IPS DF 6.9 (cell line): ENCODE measurements at regions not wholly inside any gene's neighbourhood (a gene's known extent, or its start where the extent isn't known, plus 50 kb on each side); places are given as distances from the start of the nearest gene placed in this dataset.
"Not testable (repeated sequence)": the region's sequence is repeated elsewhere in the genome, so short reads cannot be mapped to it uniquely, and the experiment has no call there.

ENCODE experiments used
- DNase-seq: peaks from one replicate; pipeline ENCODE4 v3.0.0-alpha.2; 2013; ENCODE audit warnings: low read depth, low spot score
- H3K27ac ChIP-seq: one replicate; pipeline ENCODE4 v1.5.1; 2013; ENCODE audit warnings: low read length, control low read depth
- H3K27me3 ChIP-seq: 2 replicates; pipeline ENCODE4 v1.6.1; 2013; ENCODE audit warnings: mild to moderate bottlenecking, low read length; ENCODE audit not compliant: control insufficient read depth, insufficient read depth
- H3K36me3 ChIP-seq: 2 replicates; pipeline ENCODE4 v1.6.1; 2013; ENCODE audit warnings: low read length; ENCODE audit not compliant: control insufficient read depth, insufficient read depth
- H3K4me1 ChIP-seq: 2 replicates; pipeline ENCODE4 v1.6.1; 2013; ENCODE audit warnings: low read length; ENCODE audit not compliant: control insufficient read depth, insufficient read depth
- H3K4me3 ChIP-seq: 2 replicates; pipeline ENCODE4 v1.5.1; 2013; ENCODE audit warnings: mild to moderate bottlenecking, low read length
- H3K9me3 ChIP-seq: 2 replicates; pipeline ENCODE4 v1.6.1; 2013; ENCODE audit warnings: low read length, inconsistent platforms; ENCODE audit not compliant: control insufficient read depth, insufficient read depth
- WGBS: extraction: QIAGEN DNeasy Blood & Tissue Kit; methylation state at CpG from one replicate; pipeline ENCODE4 v1.1.7; 2013; ENCODE audit warnings: mixed read lengths, missing lambda C conversion rate; ENCODE audit not compliant: insufficient read length, insufficient coverage; 5-methylcytosine and 5-hydroxymethylcytosine counted together

DNA sequence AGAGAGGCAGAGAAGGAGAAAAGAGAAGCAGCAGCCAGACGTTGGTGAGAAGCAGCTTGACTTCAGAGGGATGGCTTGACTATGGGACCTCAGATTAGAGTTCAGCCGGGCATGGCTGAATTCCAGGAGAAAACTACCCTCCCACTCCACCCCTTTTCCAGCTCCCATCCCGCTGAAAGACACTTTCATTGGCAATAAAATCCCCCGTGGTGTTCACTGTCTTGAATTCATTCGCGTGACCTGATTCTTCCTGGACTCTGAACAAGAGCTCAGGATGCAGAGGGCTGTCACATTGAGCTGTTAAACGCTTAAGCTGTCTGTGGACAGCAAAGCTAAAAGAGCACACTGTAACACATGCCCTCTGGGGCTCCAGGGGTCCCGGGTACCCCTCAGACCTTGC, 1575.3 kb upstream of the AGA start:
- no peak for DNase-seq
- no peak overlapping the region for H3K4me3 ChIP-seq
- no peaks in the 10 kb centered on the region for H3K36me3 ChIP-seq
- H3K27ac ChIP-seq: no peak overlapping the region
- no peaks in the 10 kb centered on the region for H3K9me3 ChIP-seq
- no CpG with 5 or more reads among the region's 8 CpGs for WGBS
- H3K4me1 ChIP-seq: no peaks in the 10 kb centered on the region
- no peaks in the 10 kb centered on the region for H3K27me3 ChIP-seq

DNA sequence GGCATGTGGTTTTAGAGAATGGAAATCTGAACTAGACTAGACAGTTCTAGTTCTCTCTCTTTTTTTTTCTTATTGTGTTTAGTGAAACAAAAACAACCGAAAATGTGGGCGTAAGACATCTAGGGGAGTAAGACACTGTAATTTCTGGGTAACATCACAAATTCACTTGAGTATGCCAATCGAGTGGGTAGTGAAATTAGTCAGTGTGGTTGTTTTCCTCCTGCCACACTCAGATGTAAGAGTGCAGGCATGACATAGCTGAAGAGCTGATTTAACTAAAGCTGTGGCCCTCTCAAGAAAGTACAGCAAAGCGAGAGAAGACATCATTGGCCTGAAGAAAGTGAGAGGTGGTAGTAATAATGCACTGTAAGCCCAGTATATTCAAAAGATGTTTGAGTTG, 1585.3 kb upstream of the AGA start:
- no peak for DNase-seq
- no peaks in the 10 kb centered on the region for H3K27me3 ChIP-seq
- WGBS: no CpG with 5 or more reads among the region's 4 CpGs
- H3K36me3 ChIP-seq: no peaks in the 10 kb centered on the region
- no peak overlapping the region for H3K27ac ChIP-seq
- H3K4me3 ChIP-seq: no peak overlapping the region
- no peaks in the 10 kb centered on the region for H3K4me1 ChIP-seq
- no peaks in the 10 kb centered on the region for H3K9me3 ChIP-seq

DNA sequence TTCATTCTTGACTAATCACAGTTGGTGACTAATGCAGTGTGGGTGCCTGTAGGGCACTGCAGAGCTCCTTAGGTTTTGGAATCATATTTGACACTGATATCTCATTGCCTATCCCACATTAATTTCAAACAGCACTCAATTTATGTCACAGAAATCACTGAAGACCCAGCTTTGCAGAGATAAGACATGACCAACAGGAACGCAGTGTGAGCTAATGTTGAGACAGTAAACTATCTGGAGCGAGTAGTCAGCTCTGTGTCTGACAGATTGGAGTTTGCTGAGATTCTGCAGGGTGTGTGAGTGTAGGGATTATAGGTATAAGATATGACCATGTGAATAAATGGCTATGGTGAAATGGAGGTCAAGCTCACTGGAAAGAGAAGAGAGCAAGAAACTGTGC, 1586.1 kb upstream of the AGA start:
- DNase-seq: no peak
- no peaks in the 10 kb centered on the region for H3K9me3 ChIP-seq
- H3K27ac ChIP-seq: no peak overlapping the region
- no peak overlapping the region for H3K4me3 ChIP-seq
- no peaks in the 10 kb centered on the region for H3K4me1 ChIP-seq
- H3K36me3 ChIP-seq: no peaks in the 10 kb centered on the region
- no peaks in the 10 kb centered on the region for H3K27me3 ChIP-seq
- no CpG with 5 or more reads among the region's 2 CpGs for WGBS

DNA sequence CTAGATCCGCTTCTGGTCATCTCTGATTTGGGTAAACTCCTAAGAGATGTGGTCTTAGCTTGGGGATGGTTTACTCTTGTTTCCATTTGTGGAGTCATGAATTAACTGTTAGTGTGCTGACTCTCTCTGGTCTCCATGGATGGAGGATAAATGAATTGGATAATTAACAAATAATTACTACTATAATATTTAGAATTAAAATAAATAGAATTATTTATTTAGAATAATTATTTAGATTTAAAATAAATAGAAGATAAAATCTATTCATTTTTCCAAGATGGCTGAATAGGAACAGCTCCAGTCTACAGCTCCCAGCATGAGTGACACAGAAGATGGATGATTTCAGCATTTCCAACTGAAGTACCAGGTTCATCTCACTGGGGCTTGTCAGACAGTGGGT, 1587.4 kb upstream of the AGA start:
- Histone ChIP-seq H3K9me3 (no peaks in the 10 kb centered on the region), H3K36me3 (no peaks in the 10 kb centered on the region), H3K27me3 (no peaks in the 10 kb centered on the region), H3K4me3 (no peak overlapping the region), H3K27ac (no peak overlapping the region), H3K4me1 (no peaks in the 10 kb centered on the region)
- no peak for DNase-seq
- no CpG with 5 or more reads among the region's 1 CpG for WGBS

DNA sequence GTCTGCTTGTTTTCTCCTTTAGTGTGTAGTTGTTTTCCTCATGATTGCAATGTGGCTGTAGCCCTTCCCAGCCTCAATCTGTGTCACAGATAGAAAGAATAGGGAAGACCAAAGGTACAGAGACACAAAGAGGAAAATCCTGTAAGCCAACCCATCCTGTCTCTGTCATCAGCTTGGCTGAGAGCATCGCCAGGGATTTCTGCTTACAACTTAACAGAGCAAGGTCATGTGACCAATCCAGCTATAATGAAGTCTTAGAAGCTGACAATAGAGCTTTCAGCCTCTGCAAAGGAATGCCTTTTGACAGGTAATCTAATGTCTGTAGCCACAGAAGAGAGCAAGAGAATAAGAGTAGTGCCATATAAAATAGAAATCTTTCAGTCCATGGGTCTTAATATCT, 1598.0 kb upstream of the AGA start:
- WGBS: no CpG with 5 or more reads among the region's 1 CpG
- H3K27ac ChIP-seq: no peak overlapping the region
- no peaks in the 10 kb centered on the region for H3K4me1 ChIP-seq
- no peaks in the 10 kb centered on the region for H3K36me3 ChIP-seq
- H3K4me3 ChIP-seq: no peak overlapping the region
- no peaks in the 10 kb centered on the region for H3K27me3 ChIP-seq
- DNase-seq: no peak
- no peaks in the 10 kb centered on the region for H3K9me3 ChIP-seq

DNA sequence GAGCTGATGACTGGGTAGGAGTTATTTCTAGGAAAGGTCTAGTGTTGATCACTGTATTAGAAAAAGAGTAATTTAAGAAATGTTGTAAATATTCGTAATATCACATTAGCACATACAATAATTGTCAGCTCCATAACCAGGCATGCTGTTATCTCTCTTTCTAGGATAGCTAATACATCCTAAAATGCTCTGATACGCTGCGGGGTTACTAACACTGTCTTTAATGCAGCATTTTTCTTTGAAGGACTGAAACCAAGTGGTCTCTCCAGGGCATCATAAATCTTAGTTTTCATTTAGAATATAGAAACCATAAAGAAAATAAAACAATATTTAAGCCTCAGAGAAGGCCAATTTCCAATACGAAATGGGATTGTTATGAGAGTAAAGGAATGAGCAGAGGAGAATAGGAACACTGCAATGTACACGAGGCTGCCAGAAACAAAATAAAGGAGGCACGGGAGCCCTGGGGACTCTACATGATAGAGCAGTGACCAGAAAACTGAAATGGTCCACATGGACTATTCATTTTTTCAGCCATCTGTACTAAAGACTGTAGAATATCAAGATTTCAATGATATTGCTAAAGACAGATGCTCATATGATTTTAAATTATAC, 1606.7 kb upstream of the AGA start:
- Histone ChIP-seq H3K9me3 (no peaks in the 10 kb centered on the region), H3K4me3 (no peak overlapping the region), H3K27ac (no peak overlapping the region), H3K4me1 (no peaks in the 10 kb centered on the region), H3K36me3 (no peaks in the 10 kb centered on the region), H3K27me3 (no peaks in the 10 kb centered on the region)
- DNase-seq: no peak
- WGBS: no CpG with 5 or more reads among the region's 6 CpGs

DNA sequence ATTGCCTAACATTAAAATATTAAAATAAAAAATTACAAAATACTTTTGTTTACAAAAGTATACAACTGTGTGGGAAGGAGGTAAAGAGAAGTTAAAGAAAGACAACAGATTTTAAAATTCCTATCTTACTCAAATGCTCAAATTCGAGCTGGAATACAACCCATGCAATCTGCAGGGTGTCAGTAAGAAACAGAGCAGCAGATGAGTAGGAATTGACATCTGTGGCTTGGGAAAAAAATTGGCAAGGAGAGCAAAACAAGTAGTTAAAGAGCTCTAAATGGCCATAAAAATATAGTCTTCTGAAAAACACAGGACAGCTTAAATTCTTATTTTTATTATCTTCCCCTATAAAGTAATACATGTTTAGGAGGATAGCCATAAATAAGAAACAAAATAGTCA, 1609.0 kb upstream of the AGA start:
- Histone ChIP-seq H3K27ac (no peak overlapping the region), H3K4me3 (no peak overlapping the region), H3K36me3 (no peaks in the 10 kb centered on the region), H3K9me3 (no peaks in the 10 kb centered on the region), H3K27me3 (no peaks in the 10 kb centered on the region), H3K4me1 (no peaks in the 10 kb centered on the region)
- DNase-seq: no peak
- no CpG with 5 or more reads among the region's 1 CpG for WGBS

DNA sequence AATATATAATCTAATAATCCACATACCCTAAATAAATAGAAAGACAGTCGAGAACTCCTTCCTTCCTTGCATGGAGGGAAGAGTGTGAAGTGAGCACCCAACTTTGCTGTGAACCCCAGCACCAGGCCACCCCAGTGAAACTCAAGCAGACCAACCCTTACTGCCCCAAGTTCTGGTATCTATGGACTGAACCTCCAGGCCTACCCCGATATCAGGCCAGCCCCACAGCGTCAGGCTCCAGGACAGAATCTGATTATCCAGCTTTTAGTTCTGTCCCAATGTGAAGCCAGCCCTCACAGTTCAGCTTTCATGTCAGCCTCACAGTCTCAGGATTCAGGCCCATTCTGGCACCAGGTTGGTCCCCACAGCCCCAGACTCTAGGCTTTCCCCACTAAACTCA, 1617.2 kb upstream of the AGA start:
- H3K36me3 ChIP-seq: no peaks in the 10 kb centered on the region
- no peak overlapping the region for H3K4me3 ChIP-seq
- H3K27ac ChIP-seq: no peak overlapping the region
- no peaks in the 10 kb centered on the region for H3K27me3 ChIP-seq
- WGBS: no CpG with 5 or more reads among the region's 3 CpGs
- no peaks in the 10 kb centered on the region for H3K9me3 ChIP-seq
- DNase-seq: no peak
- no peaks in the 10 kb centered on the region for H3K4me1 ChIP-seq

DNA sequence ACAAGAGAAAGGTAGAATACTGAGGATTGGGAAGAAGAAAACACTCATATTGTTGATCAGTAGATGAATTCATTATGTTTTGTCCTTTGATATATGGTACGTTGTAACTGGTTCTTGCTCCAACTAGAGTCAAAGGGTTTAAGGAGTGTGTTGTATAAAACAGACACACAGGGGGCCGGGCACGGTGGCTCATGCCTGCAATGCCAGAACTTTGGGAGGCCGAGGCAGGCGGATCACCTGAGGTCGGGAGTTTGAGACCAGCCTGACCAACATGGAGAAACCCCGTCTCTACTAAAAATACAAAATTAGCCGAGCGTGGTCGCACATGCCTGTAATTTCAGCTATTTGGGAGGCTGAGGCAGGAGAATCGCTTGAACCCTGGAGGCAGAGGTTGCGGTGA, 1624.0 kb upstream of the AGA start:
- H3K27ac ChIP-seq, H3K4me1 ChIP-seq, H3K4me3 ChIP-seq, DNase-seq, H3K27me3 ChIP-seq, H3K9me3 ChIP-seq, H3K36me3 ChIP-seq: not testable (repeated sequence)
- WGBS: no CpG with 5 or more reads among the region's 12 CpGs

DNA sequence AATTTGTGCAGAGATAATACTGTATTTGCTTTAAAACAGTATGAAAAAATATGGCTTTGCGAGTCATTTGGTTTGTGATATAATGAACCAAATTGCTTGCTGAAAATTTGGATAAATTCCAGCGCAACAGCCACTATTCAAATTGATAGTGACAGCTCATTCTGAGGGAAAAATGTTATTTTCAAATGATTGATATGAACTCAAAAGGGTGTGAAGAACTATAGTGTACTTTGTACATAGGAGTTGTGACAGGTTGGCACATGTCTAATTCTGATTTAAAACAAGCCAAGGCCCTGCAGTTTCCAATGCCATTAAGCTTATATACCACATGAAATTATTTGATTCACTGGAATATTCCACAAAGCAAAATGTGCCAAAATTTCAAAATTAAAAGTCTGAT, 1628.9 kb upstream of the AGA start:
- no peaks in the 10 kb centered on the region for H3K36me3 ChIP-seq
- H3K27me3 ChIP-seq: no peaks in the 10 kb centered on the region
- no peaks in the 10 kb centered on the region for H3K4me1 ChIP-seq
- no peak overlapping the region for H3K4me3 ChIP-seq
- no peak for DNase-seq
- no CpG with 5 or more reads among the region's 2 CpGs for WGBS
- H3K27ac ChIP-seq: no peak overlapping the region
- H3K9me3 ChIP-seq: no peaks in the 10 kb centered on the region

DNA sequence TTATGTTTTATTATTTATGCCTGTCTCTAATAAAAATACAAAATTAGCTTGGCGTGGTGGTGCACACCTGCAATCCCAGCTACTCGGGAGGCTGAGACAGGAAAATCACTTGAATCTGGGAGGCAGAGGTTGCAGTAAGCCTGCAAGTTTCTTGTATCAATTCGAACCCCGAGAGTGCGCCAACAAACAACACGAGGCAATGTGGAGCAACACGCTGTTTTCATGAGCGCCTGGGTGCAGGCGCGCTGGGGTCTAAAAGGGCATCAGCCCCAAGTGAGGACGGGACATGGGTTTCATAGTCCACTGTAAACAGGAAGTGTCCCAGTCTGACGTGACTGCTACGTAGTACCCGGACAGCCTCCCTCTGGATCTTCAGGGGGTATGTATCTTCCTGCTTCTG, 1634.6 kb upstream of the AGA start:
- Histone ChIP-seq H3K27me3 (no peaks in the 10 kb centered on the region), H3K27ac (no peak overlapping the region), H3K36me3 (no peaks in the 10 kb centered on the region), H3K4me1 (no peaks in the 10 kb centered on the region), H3K9me3 (no peaks in the 10 kb centered on the region), H3K4me3 (no peak overlapping the region)
- DNase-seq: no peak
- WGBS: no CpG with 5 or more reads among the region's 14 CpGs
